GM19455 (cell line): ENCODE measurements at regions not wholly inside any gene's neighbourhood (a gene's known extent, or its start where the extent isn't known, plus 50 kb on each side); places are given as distances from the start of the nearest gene placed in this dataset.

Experiments used
- ATAC-seq: cut with Tn5 transposase; IDR thresholded peaks from one replicate; pipeline ENCODE4 v1.9.1; 2021; ENCODE audit not compliant: unreplicated experiment

DNA sequence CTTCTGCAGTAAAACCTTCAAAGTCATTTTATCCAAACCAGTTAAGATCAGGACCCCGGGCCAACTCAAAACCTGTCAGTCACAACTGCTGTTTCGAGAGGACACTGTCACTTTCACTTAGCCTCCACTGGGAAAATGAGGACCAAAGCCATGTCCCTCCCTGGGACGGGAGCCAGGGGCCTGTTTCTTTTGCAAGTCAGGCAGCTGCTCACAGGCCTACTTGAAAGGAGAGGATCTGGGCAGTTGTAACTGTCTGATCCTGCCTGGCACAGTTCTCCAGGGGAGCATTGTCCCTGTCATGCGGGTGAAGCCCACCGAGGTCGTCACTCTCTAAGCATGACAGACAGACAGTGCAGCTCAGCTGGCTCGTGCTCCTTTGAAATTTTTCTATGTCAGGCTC, 276.2 kb downstream of the NPIPA8 start:
- no peak for ATAC-seq

DNA sequence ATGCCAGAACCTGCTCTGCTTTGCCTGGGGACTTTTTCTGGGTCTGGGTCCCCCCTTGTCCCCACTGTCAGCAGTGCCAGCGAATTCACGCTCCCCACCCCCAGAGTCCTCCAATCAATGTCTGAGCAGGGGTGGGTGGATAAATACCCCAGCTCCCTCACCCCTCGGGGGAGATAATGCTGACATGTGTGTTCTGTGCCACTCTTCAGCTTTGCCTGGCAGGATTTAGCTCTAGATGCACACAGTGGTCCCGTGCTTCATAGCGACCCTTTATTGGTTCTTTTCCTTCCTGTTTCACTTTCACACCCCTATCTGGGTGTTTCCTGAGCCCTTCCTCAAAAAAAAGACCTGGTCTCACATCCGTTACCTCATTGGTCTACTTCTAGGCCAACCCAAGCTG, 277.0 kb downstream of the NPIPA8 start:
- ATAC-seq: no peak

DNA sequence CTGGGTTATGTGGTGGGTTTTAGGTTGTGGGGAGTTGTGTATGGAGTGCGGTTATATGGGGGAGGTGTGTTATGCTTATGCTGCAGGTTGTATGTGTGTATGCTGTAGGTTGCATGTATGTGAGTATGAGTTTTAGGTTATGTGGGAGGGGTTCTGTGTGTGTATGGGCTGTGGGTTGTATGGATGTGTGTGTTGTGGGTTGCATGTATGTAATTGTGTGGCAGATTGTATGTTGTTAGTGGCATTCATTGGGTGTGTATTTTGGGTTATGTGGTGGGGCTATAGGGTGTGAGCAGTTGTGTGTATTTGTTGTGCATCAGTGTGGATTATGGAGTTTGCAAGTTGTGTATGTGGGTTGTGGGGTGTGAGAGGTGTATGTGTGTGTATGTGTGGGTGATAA, 277.4 kb downstream of the NPIPA8 start:
- no peak for ATAC-seq

DNA sequence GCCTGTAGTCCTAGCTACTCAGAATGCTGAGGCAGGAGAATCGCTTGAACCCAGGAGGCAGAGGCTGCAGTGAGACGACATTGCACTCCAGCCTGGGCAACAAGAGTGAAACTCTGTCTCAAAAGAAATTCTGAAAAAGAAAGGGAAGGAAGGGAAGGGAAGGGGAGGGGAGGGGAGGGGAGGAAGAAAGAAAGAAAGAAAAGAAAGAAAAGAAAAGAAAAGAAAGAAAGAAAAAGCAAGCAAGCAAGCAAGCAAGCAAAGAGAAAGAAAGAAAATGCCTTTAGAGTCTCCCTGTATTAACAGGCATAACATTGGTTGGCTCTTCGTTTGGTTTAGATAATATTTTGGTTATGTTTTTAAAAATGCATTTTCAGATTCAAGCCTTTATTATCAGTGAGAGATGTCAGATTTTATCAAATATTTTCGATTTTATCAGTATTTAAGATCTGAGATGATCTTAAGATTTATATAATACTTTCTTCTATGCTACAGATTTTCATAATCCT, 281.1 kb downstream of the NPIPA8 start:
- ATAC-seq: no peak

DNA sequence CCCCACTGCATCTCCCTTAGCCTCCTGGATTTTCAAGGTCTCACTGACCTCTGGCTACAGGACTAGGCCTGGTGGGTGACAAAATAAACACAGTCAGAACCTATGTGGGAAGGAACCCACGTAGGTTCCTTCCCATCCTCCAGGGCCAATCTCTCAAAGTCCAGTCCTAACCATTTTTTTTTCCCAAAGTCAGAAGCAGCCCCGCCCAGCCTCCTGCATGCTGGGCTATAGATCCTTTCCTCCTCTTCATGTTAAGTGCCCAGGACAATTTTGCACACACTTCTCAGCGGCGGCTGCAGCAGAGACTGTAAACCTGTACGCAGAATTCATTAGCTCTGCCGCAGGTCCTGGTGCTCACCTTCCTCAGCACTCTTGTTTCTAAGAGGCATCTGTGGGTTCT, 285.8 kb downstream of the NPIPA8 start:
- ATAC-seq: no peak

DNA sequence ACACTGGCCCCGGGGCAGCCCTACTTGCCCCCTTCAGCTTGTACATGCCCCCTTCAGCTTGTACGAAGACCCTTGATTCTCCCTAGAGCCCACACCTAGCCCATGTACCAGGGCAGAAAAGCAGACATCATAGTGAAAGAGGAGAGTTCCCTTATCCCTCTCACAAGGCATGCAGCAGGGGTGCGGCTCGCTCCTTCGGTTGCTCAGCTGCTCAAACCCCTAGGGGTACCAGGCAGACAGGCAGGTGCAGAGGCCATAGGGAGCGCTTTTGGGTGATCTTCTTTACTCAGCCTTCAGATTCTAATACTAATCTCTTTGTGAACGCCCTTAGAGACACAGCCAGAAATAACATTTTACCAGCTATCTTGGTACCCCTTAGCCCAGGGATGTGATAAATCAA, 286.3 kb downstream of the NPIPA8 start:
- ATAC-seq: no peak

DNA sequence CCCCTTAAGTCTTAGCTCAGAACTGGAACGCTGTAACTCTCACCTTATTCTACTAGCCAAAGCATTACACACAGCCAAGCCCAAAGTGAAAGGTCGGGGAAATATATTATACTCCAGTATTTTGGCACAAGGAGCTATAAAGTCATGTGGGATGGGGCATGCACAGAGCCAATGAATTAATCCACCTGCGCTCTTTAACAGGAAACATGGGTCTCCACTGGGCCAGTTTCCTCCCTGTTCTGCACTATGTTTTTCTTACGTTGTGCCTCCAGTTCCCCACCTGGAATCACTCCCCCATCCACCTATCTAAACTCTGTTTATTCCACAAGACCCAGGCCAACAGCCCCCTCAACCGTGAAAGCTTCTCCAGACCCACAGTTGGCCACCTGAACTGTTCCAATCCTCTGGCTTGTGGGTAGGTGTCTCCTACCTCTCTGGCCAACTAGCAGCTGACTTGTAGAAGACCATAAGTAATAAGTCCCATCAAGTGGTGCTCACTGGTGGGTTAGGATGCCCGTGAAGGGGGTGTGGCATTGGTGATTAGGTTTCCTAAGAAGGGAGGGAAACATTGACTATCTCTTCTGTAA, 286.9 kb downstream of the NPIPA8 start:
- ATAC-seq: no peak

DNA sequence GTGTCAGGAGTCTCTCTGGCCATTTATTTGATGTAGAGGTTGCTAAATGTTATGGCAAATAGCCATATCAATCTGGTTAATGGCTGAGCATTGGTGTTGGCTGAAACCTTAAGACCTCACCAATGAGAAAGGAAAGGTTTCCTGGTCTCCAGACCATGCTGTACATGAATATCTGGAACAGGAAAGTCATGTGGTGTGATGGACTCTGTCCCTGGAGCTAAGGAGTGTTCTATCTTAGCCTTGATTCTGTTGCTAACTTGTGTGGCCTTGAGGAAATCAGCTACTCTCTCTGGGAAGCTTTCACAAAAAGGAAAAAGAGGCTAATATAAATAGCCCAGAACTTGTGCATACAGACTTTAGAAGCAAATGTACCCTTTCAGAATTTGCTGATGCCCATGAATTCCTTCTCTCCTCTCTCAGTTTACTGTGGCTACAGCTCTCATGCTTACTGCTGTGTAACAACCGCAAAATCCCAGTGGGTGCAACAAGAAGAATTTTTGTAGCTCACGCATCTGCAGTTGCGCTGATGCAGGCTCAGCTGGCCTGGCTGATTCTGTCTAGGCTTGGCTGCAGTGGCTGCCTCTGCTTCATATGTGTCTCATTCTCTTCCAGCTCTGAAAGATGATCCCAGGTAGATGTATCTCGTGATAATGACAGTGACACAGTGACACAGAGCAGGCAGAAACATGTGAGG, 287.5 kb downstream of the NPIPA8 start:
- ATAC-seq: no peak

DNA sequence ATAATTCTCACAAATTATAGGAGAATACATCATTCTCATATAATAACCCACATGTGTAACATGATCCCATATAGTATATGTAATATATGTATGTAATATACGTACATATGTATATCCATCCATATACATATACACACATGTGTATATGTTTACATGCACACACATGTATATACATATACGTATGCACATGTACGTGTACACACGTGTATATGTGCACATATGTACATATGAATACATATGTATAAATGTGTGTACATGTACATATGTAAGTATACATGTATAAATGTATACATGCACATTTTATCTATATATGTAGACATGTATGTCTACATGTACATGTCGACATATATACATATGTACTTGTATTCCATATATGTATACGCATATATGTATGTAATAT, 288.8 kb downstream of the NPIPA8 start:
- no peak for ATAC-seq

DNA sequence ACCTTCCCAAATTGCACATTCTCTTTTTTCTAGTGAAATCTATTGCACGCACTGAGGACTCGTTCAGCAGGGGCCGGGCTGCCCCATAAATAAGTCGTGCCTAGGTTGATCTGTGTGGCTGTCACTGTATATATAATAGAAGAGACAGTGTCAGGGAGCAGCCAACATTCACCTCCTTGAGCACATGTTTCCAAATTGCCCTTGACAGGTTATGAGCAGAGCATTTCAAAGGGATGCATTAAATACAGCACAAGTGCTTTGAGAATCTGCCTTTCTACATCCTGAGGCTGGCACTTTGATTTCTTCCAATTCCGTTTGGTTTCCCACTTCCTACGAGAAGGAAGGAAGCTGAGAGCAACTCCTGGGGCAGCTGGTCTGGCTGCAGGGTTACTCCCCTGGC, 291.2 kb downstream of the NPIPA8 start:
- ATAC-seq: no peak

DNA sequence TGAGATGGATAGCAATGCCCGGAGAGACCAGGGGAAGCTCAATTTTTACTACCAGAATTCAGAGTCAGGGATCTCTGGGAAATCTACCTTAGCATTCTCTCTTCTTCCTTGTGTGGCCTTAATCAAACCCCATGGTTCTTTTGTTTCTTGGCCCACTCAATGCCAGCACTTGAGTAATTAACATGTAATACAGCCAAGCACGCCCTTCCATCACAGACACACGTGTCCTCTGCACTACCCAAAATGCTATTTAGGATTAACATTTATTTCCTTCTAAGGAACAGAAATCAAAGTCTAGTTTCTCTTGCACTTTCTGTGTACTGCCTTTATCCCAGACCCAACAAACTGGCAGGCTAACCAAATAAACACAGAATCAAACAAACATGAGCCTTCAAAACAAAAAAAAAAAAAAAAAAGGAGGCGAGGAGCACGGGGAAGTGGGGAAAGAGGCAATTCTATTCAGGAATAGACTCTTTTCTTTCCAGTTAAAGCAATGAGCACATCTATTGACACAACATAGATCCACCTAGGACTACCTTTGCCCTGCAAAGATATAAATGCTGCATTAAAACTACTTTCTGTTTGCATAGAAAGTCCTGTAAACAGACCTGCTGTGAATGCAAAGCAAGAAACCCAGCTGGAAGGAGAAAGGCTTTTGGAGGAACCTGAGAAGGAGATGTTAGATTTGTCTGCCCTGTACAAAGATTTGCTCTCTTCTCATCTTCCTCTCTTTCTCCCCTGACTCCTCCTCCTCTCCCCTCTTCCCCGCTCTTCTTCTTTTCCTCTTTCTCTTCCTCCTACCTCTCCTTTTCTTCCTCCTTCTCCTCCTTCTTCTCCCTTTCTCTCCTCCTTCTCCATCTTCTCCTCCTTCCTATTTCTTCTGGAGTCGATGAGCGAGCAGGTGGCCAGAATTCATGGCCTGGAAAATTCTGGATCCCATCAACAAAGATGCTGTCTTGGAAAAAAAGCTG, 294.4 kb downstream of the NPIPA8 start:
- no peak for ATAC-seq

DNA sequence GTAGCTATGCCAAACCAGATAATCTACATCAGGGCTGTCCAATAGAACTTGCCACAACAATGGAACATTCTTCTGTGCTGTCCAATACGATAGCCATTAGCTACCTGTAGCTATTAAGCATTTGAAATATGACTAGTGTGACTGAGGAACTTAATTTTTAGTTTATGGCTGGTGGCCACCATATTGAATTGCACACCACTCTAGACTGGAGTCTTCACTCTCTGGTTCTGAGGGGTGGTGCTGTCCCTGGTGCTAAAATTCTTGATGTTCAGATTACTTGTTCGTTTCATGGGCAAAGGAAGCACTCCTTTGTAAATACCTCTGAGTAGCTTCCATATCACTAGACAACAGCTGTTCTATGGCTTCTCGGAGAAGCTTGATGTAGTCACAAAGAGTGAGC, 296.6 kb downstream of the NPIPA8 start:
- no peak for ATAC-seq

DNA sequence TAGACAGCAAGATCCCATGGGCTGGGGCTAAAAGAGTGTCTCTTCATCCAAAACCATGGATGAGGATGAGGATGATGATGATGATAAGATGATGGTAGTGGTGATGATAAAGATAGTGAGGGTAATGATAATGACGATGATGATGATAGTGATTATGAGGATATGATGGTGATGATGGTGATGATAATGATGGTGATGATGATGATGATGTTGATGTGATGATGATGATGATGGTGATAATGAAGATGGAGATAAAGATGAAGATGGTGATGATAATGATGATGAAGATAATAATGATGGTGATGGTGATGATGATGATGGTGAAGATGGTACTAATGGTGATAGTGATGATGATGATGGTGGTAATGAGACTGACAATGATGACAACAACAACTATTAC, 299.5 kb downstream of the NPIPA8 start:
- ATAC-seq: no peak

DNA sequence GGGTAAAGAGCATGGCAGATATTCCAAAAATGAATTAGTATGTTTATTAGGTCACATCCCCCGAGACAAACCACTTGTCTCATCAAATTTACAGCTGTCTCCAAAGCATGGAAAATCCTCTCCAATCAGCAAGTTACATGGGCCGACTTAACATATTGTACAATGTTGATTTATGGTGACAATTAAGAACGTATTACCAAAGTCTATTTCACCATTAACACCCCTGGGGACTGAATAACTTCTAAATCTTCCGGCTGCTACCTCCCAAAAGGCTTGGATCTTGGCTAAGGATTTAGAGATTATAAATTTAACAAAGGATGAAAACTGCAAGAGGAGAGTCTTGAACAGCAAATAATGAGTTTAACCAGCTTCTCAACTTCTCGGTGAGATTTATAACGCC, 311.9 kb downstream of the NPIPA8 start:
- ATAC-seq: no peak

DNA sequence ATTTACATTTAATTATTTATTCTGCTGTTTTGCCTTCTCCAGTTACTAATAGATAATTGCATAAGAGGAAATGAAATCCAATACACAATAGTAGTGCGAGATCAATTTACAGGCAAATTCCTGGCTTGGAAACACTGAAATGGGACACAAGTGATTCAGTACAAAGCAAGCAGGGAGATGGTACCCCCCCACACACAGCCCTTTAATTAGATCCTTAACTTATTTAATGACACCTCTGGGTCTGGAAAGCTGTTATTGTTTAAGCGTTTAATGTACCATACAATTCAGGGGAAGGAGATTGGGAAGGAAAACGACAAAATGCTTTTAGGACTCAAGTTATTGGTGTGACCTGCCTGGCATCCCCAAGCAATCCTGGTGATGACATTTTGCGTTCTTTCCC, 318.2 kb downstream of the NPIPA8 start:
- ATAC-seq: no peak

DNA sequence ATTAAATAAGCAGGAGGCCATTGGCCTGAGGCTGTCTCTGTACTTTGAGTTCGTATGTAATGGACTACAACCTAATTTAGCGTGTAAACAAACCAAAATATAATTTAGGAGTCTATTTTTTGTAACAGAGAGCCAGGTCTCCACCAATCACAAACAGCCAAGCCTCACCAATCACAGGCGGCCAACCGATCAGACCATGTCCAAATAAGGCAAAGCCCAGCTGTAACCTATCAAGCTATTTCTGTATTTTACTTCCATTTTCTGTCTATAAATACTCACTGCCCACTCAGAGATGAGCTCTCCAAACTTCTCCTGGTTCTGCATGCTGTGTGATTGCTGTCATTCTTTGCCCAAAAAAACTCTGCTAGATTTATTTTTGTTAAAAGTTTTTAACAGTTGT, 322.7 kb downstream of the NPIPA8 start:
- ATAC-seq: no peak

DNA sequence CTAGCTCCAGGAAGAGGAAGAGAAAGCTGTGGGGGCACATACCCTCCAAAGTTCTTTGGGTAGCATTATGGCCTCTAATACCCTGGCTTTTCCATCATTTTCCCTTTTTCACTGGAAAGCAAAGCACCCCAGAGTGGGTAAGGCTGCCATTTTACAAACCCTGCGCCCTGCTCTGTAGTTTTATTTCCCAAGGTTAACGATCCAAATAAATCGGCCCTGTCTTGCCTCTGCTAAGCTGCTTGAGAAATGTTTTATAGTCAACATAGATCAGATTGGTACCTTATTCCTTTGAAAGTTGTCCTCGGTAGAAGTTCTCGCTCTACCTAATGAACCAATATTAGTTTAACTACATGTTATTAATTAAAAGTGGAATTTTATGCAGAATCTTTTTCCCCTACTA, 328.2 kb downstream of the NPIPA8 start:
- no peak for ATAC-seq

DNA sequence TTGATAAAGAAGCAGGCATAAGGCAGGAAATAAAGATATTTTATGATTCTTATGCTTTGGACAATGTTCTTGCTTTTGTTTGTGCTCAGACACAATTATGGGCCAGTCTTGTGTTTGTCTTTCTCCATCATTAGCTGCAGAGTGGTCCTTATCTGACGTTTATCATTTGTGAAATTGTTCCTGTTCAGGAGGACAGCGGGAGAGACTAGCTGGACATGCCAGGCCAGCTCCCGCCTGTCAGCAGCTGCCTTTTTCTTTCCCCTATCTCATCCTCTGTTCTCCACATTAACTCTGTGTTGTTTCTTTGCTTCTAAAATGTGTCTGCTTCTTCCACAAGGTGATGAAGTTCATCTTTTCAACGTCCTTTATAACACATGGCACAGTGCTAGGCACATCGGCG, 333.5 kb downstream of the NPIPA8 start:
- ATAC-seq: no peak

DNA sequence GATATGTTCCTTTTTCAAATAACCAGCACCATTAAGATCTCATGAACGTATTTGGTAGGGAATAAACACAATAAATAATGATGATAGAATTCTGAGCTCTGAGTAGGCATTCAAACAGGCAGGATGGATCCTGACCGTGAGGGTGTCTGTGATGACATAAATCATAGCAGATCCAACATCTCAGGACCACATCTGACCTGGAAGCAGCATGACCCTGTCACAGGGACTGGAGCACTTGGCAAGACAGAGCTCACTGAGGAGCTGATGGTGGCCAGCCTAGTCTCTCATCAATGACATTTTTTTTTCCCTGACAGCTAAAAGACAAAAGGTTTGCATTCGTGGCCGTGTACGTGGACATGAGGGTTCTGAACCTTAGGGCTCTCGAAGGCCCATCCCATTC, 337.5 kb downstream of the NPIPA8 start:
- no peak for ATAC-seq

DNA sequence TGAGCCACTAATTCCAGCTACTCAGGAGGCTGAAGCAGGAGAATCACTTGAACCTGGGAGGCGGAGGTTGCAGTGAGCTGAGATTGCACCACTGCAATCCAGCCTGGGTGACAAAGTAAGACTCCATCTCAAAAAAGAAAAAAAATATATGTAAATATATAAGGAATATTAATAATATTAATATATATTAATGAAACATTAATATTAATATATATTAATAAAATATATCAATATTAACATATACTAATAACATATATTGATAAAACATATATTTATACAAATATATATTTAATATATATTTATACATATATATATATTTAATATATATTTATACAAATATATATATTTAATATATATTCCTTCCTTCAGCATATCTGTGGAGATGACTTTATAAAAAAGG, 338.0 kb downstream of the NPIPA8 start:
- no peak for ATAC-seq

DNA sequence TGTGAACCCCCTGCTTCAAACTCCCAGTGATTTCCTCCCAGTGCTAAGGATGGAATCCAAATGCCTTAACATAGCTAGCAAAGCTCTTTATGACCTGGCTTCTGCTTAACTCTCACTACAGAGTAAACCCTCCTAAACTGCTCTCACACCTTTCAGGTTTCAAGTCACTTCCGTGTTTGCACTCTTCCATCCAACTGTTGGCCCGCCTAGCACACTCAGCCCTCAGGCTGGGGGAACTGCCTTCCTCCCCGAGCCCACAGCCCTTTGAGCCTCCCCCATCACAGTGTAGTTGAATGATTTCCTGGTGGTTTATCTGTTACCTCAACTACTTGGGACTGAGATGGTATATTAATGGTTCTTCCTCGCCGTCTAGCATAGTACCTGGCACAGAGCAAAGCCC, 342.5 kb downstream of the NPIPA8 start:
- no peak for ATAC-seq

DNA sequence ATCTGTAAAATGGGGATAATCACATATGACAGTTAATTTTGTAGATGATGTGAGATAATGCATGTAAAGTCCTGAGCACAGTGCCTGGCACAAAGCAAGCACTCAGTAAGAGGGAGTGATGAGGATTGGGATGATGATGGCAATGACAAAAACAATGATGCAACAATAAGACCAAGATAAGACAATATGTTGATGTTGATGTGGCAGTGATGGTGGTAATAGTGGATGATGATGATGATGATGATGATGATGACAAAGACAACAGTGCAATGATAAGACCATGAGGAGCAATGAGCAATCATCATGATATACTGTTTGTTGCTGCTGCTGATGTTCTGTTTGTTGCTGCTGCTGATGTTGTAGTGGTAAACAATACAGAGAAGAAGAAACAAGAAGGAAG, 344.1 kb downstream of the NPIPA8 start:
- ATAC-seq: no peak
